H1 (cell line): ENCODE measurements at regions not wholly inside any gene's neighbourhood (a gene's known extent, or its start where the extent isn't known, plus 50 kb on each side); places are given as distances from the start of the nearest gene placed in this dataset.

ENCODE experiments used
- ATF2 ChIP-seq: IDR thresholded peaks from 2 replicates; pipeline ENCODE4 v1.6.1; 2012; ENCODE audit warnings: low read length, inconsistent platforms

GRCh38 chr3:55177749-55178148 lies 249.9 kb upstream of the LRTM1 start (continued):
- no peak for TF ChIP-seq ATF2
